ENCODE measurements at regions not wholly inside any gene's neighbourhood (a gene's known extent, or its start where the extent isn't known, plus 50 kb on each side); places are given as distances from the start of the nearest gene placed in this dataset.
"Not testable (repeated sequence)": the region's sequence is repeated elsewhere in the genome, so short reads cannot be mapped to it uniquely, and the experiment has no call there.

GRCh38 chr10:28892818-28893547, 215.7 kb downstream of the BAMBI start:
- H3K27ac Mint-ChIP-seq, result no peak overlapping the region
- peaks cover 9% of the 10 kb centered on the region for H3K9me3 Mint-ChIP-seq
- no peaks in the 10 kb centered on the region for H3K4me1 Mint-ChIP-seq (ENCODE audit: low read depth)
- no peak for TF ChIP-seq CTCF (IDR thresholded peaks at IDR 0.05)
- H3K4me3 Mint-ChIP-seq, result no peak overlapping the region
- peaks cover 4% of the 10 kb centered on the region for H3K27me3 Mint-ChIP-seq (ENCODE audit: insufficient read depth)
- H3K36me3 Mint-ChIP-seq (ENCODE audit: low read depth), result peaks cover 5% of the 10 kb centered on the region; the same call in 1 of the 2 replicates
- DNase-seq, result no peak

- no peak for DNase-seq
- peaks cover 6% of the 10 kb centered on the region for H3K27me3 Mint-ChIP-seq (ENCODE audit: insufficient read depth)
Measured at GRCh38 chr10:28894146-28894545, 216.8 kb downstream of the BAMBI start.

GRCh38 chr10:28895671-28896070, 218.3 kb downstream of the BAMBI start:
- H3K4me1 Mint-ChIP-seq (ENCODE audit: low read depth); H3K36me3 Mint-ChIP-seq (ENCODE audit: low read depth); H3K4me3 Mint-ChIP-seq; DNase-seq; H3K27ac Mint-ChIP-seq; H3K9me3 Mint-ChIP-seq; H3K27me3 Mint-ChIP-seq (ENCODE audit: insufficient read depth): not testable (repeated sequence)

More at GRCh38 chr10:28894146-28894545, 216.8 kb downstream of the BAMBI start:
- no peak overlapping the region for H3K27ac Mint-ChIP-seq
- H3K9me3 Mint-ChIP-seq, result peaks cover 9% of the 10 kb centered on the region
- no peak for TF ChIP-seq CTCF (IDR thresholded peaks at IDR 0.05)
- no peak overlapping the region for H3K4me3 Mint-ChIP-seq
- H3K36me3 Mint-ChIP-seq (ENCODE audit: low read depth), result peaks cover 5% of the 10 kb centered on the region; the same call in 1 of the 2 replicates
- no peaks in the 10 kb centered on the region for H3K4me1 Mint-ChIP-seq (ENCODE audit: low read depth)

- H3K36me3 Mint-ChIP-seq (ENCODE audit: low read depth); H3K9me3 Mint-ChIP-seq; H3K4me3 Mint-ChIP-seq; DNase-seq; H3K4me1 Mint-ChIP-seq (ENCODE audit: low read depth); H3K27ac Mint-ChIP-seq; H3K27me3 Mint-ChIP-seq (ENCODE audit: insufficient read depth): not testable (repeated sequence)
Measured at GRCh38 chr10:28896791-28897409, 219.6 kb downstream of the BAMBI start.

GRCh38 chr10:28897617-28898464, 220.5 kb downstream of the BAMBI start:
- Mint-ChIP-seq H3K4me3 (no peak overlapping the region), H3K36me3 (ENCODE audit: low read depth) (peaks cover 5% of the 10 kb centered on the region; the same call in 1 of the 2 replicates), H3K27me3 (ENCODE audit: insufficient read depth) (peaks cover 8% of the 10 kb centered on the region), H3K4me1 (ENCODE audit: low read depth) (no peaks in the 10 kb centered on the region), H3K27ac (no peak overlapping the region), H3K9me3 (peaks cover 9% of the 10 kb centered on the region)
- TF ChIP-seq CTCF (IDR thresholded peaks at IDR 0.05), result no peak
- no peak for DNase-seq

- Mint-ChIP-seq H3K27me3 (ENCODE audit: insufficient read depth) (peaks cover 13% of the 10 kb centered on the region), H3K9me3 (peaks cover 2% of the 10 kb centered on the region; the same call in 1 of the 2 replicates), H3K36me3 (ENCODE audit: low read depth) (0 out of 2 replicates have a peak, but pooled peaks cover 2% of the 10 kb centered on the region), H3K27ac (no peak overlapping the region), H3K4me3 (no peak overlapping the region), H3K4me1 (ENCODE audit: low read depth) (peaks cover 14% of the 10 kb centered on the region)
- no peak for TF ChIP-seq CTCF (IDR thresholded peaks at IDR 0.05)
- no peak for DNase-seq
Measured at GRCh38 chr10:28902215-28902614, 224.9 kb downstream of the BAMBI start.

Measured in HFFc6 (cell line).